Prostate gland (tissue), 2 donors: ENCODE measurements at regions not wholly inside any gene's neighbourhood (a gene's known extent, or its start where the extent isn't known, plus 50 kb on each side); places are given as distances from the start of the nearest gene placed in this dataset.

Experiments used
- CTCF ChIP-seq, 4 experiments: fragments of 200-600 bp in 2 of 4; fragments of 450-650 bp in 2 of 4; sonication (generic) in 2 of 4; IDR thresholded peaks; 1 replicate in 3 of 4; 2 replicates in 1 of 4; pipeline ENCODE4 v1.5.1; 2016 to 2019; ENCODE audit warnings: antibody characterized with exemption in 4 of 4, mild to moderate bottlenecking in 2 of 4, moderate library complexity in 2 of 4
- POLR2A ChIP-seq: fragments of 450-650 bp; IDR thresholded peaks from one replicate; pipeline ENCODE4 v1.6.1; 2016; ENCODE audit warnings: antibody characterized with exemption, mild to moderate bottlenecking
- POLR2AphosphoS5 ChIP-seq: sonication (generic); formaldehyde crosslinking; IDR thresholded peaks from one replicate; pipeline ENCODE4 v1.6.1; 2017; ENCODE audit warnings: antibody characterized with exemption

DNA sequence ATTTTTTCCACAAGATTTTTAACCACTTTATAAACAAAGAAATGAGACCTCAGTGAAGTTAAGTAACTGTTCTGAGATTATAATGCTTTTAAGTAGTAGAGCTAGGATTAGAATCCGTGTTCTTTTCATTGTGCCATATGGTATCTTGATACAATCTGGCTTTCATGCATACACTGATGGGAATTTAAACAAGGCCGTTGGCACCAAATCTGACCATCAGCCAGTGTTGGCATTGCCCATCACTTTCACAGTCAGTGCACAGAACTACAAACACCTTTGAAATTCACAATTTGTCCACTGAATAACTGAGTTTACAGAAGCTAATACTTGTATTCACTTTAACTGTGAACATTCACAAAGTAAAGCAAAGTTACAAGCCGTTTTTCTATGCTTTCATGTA, 1228.0 kb downstream of the TBC1D22A start:
- TF ChIP-seq CTCF (IDR thresholded peaks at IDR 0.05) = no peak
- no peak for TF ChIP-seq POLR2A
- TF ChIP-seq POLR2AphosphoS5 = no peak
